Activated CD4-positive, alpha-beta T cell treated with anti-CD3 and anti-CD28 coated beads, Interleukin-2, amount 10 ng/mL, durations not matched to agents 7 days and 5 days (primary cell): ENCODE measurements at regions not wholly inside any gene's neighbourhood (a gene's known extent, or its start where the extent isn't known, plus 50 kb on each side); places are given as distances from the start of the nearest gene placed in this dataset.

Source experiments
- CTCF ChIA-PET: fragments of 350-600 bp; sonication (Branson Sonifier 250); formaldehyde crosslinking; loops from one replicate; lab custom pipeline; 2021; ENCODE audit warnings: antibody characterized with exemption; lab: Charles Lee
- POLR2A ChIA-PET: fragments of 350-600 bp; sonication (Branson Sonifier 250); formaldehyde crosslinking; loops from one replicate; lab custom pipeline; 2021; ENCODE audit warnings: antibody characterized with exemption; lab: Charles Lee
- DNase-seq: peaks from one replicate; pipeline ENCODE4 v3.0.0-alpha.2; 2020
- H3K27ac Mint-ChIP-seq: one replicate; pipeline ENCODE4 v1.8.0; 2021; ENCODE audit warnings: mild to moderate bottlenecking, moderate library complexity, mixed read lengths
- H3K27me3 Mint-ChIP-seq: one replicate; pipeline ENCODE4 v1.8.0; 2021; ENCODE audit warnings: mixed read lengths
- H3K36me3 Mint-ChIP-seq: one replicate; pipeline ENCODE4 v1.8.0; 2021; ENCODE audit warnings: low read depth, mixed read lengths
- H3K4me1 Mint-ChIP-seq: one replicate; pipeline ENCODE4 v1.8.0; 2021; ENCODE audit warnings: mixed read lengths
- H3K4me3 Mint-ChIP-seq: one replicate; pipeline ENCODE4 v1.8.0; 2021; ENCODE audit warnings: mild to moderate bottlenecking, moderate library complexity, mixed read lengths
- H3K9me3 Mint-ChIP-seq: one replicate; pipeline ENCODE4 v1.8.0; 2021; ENCODE audit warnings: mixed read lengths

- POLR2A ChIA-PET, result no interaction called here
- no peaks in the 10 kb centered on the region for H3K36me3 Mint-ChIP-seq
- no peaks in the 10 kb centered on the region for H3K4me1 Mint-ChIP-seq
- CTCF ChIA-PET, result interaction anchor here (0.6 kb wide), 1 partner anchor 239 kb away, joined by 3 read pairs; no protein-coding TSS in a partner anchor
- H3K27me3 Mint-ChIP-seq, result no peaks in the 10 kb centered on the region
- H3K9me3 Mint-ChIP-seq, result no peaks in the 10 kb centered on the region
- no peak overlapping the region for H3K4me3 Mint-ChIP-seq
- no peak for DNase-seq
- no peak overlapping the region for H3K27ac Mint-ChIP-seq
Measured at GRCh38 chr10:78281627-78282026, 248.0 kb downstream of the RPS24 start.

GRCh38 chr10:78283069-78283682, 249.5 kb downstream of the RPS24 start:
- H3K27ac Mint-ChIP-seq, result no peak overlapping the region
- H3K4me3 Mint-ChIP-seq, result no peak overlapping the region
- no peaks in the 10 kb centered on the region for H3K36me3 Mint-ChIP-seq
- no peak for DNase-seq
- H3K9me3 Mint-ChIP-seq, result no peaks in the 10 kb centered on the region
- H3K27me3 Mint-ChIP-seq, result no peaks in the 10 kb centered on the region
- ChIA-PET CTCF (interaction anchor here (1.0 to 1.1 kb wide), 2 partner anchors 10 to 16 kb away, joined by 3 to 4 read pairs; no protein-coding TSS in a partner anchor), POLR2A (no interaction called here)
- H3K4me1 Mint-ChIP-seq, result no peaks in the 10 kb centered on the region

- no peaks in the 10 kb centered on the region for H3K27me3 Mint-ChIP-seq
Measured at GRCh38 chr10:78284381-78284780, 250.7 kb downstream of the RPS24 start.

GRCh38 chr10:78285226-78285625, 251.6 kb downstream of the RPS24 start:
- DNase-seq, result no peak
- Mint-ChIP-seq H3K4me3 (no peak overlapping the region), H3K27me3 (no peaks in the 10 kb centered on the region), H3K4me1 (no peaks in the 10 kb centered on the region), H3K9me3 (no peaks in the 10 kb centered on the region), H3K36me3 (no peaks in the 10 kb centered on the region), H3K27ac (no peak overlapping the region)
- ChIA-PET POLR2A (no interaction called here), CTCF (no interaction called here)

More at GRCh38 chr10:78284381-78284780, 250.7 kb downstream of the RPS24 start:
- Mint-ChIP-seq H3K36me3 (no peaks in the 10 kb centered on the region), H3K4me3 (no peak overlapping the region), H3K27ac (no peak overlapping the region), H3K4me1 (no peaks in the 10 kb centered on the region), H3K9me3 (no peaks in the 10 kb centered on the region)
- DNase-seq, result no peak
- ChIA-PET POLR2A (no interaction called here), CTCF (no interaction called here)

- CTCF ChIA-PET, result no interaction called here
- no peaks in the 10 kb centered on the region for H3K4me1 Mint-ChIP-seq
Measured at GRCh38 chr10:78286186-78286585, 252.5 kb downstream of the RPS24 start.

GRCh38 chr10:78286668-78287067, 253.0 kb downstream of the RPS24 start:
- Mint-ChIP-seq H3K4me1 (no peaks in the 10 kb centered on the region), H3K27ac (no peak overlapping the region), H3K9me3 (no peaks in the 10 kb centered on the region), H3K36me3 (no peaks in the 10 kb centered on the region), H3K27me3 (no peaks in the 10 kb centered on the region), H3K4me3 (no peak overlapping the region)
- no peak for DNase-seq
- CTCF ChIA-PET, result no interaction called here
- POLR2A ChIA-PET, result no interaction called here

More at GRCh38 chr10:78286186-78286585, 252.5 kb downstream of the RPS24 start:
- no peaks in the 10 kb centered on the region for H3K36me3 Mint-ChIP-seq
- H3K4me3 Mint-ChIP-seq, result no peak overlapping the region
- DNase-seq, result no peak
- H3K27ac Mint-ChIP-seq, result no peak overlapping the region
- H3K9me3 Mint-ChIP-seq, result no peaks in the 10 kb centered on the region
- H3K27me3 Mint-ChIP-seq, result no peaks in the 10 kb centered on the region
- POLR2A ChIA-PET, result no interaction called here

- Mint-ChIP-seq H3K27ac (no peak overlapping the region), H3K9me3 (no peaks in the 10 kb centered on the region), H3K4me1 (no peaks in the 10 kb centered on the region), H3K27me3 (no peaks in the 10 kb centered on the region), H3K4me3 (no peak overlapping the region), H3K36me3 (no peaks in the 10 kb centered on the region)
- ChIA-PET CTCF (no interaction called here), POLR2A (no interaction called here)
- DNase-seq, result no peak
Measured at GRCh38 chr10:78287618-78288017, 254.0 kb downstream of the RPS24 start.

- no peak overlapping the region for H3K4me3 Mint-ChIP-seq
- no peak overlapping the region for H3K27ac Mint-ChIP-seq
- no peaks in the 10 kb centered on the region for H3K36me3 Mint-ChIP-seq
- POLR2A ChIA-PET, result no interaction called here
- H3K9me3 Mint-ChIP-seq, result no peaks in the 10 kb centered on the region
- H3K27me3 Mint-ChIP-seq, result no peaks in the 10 kb centered on the region
- no peak for DNase-seq
- CTCF ChIA-PET, result no interaction called here
- no peaks in the 10 kb centered on the region for H3K4me1 Mint-ChIP-seq
Measured at GRCh38 chr10:78288663-78289062, 255.0 kb downstream of the RPS24 start.

- H3K4me3 Mint-ChIP-seq, result no peak overlapping the region
- no peaks in the 10 kb centered on the region for H3K9me3 Mint-ChIP-seq
- ChIA-PET CTCF (interaction anchor here (1.0 kb wide), 1 partner anchor 7 kb away, joined by 3 read pairs; no protein-coding TSS in a partner anchor), POLR2A (interaction anchor here (0.6 kb wide), 1 partner anchor 893 kb away, joined by 3 read pairs; no protein-coding TSS in a partner anchor)
- H3K27me3 Mint-ChIP-seq, result no peaks in the 10 kb centered on the region
- DNase-seq, result no peak
- no peaks in the 10 kb centered on the region for H3K4me1 Mint-ChIP-seq
- H3K27ac Mint-ChIP-seq, result no peak overlapping the region
- H3K36me3 Mint-ChIP-seq, result no peaks in the 10 kb centered on the region
Measured at GRCh38 chr10:78290131-78290750, 256.6 kb downstream of the RPS24 start.

GRCh38 chr10:78291722-78292121, 258.1 kb downstream of the RPS24 start:
- Mint-ChIP-seq H3K4me3 (no peak overlapping the region), H3K4me1 (no peaks in the 10 kb centered on the region), H3K36me3 (no peaks in the 10 kb centered on the region), H3K27ac (no peak overlapping the region), H3K27me3 (no peaks in the 10 kb centered on the region), H3K9me3 (no peaks in the 10 kb centered on the region)
- DNase-seq, result no peak
- POLR2A ChIA-PET, result no interaction called here
- CTCF ChIA-PET, result interaction anchor here (0.7 kb wide), 1 partner anchor 20 kb away, joined by 3 read pairs; no protein-coding TSS in a partner anchor

GRCh38 chr10:78292250-78292981, 258.8 kb downstream of the RPS24 start:
- ChIA-PET POLR2A (no interaction called here), CTCF (interaction anchor here (1.0 kb wide), 1 partner anchor 903 kb away, joined by 4 read pairs; no protein-coding TSS in a partner anchor)
- DNase-seq, result no peak
- Mint-ChIP-seq H3K4me1 (no peaks in the 10 kb centered on the region), H3K9me3 (no peaks in the 10 kb centered on the region), H3K4me3 (no peak overlapping the region), H3K27me3 (no peaks in the 10 kb centered on the region), H3K36me3 (no peaks in the 10 kb centered on the region), H3K27ac (no peak overlapping the region)

- Mint-ChIP-seq H3K9me3 (no peaks in the 10 kb centered on the region), H3K4me3 (no peak overlapping the region), H3K4me1 (no peaks in the 10 kb centered on the region), H3K36me3 (no peaks in the 10 kb centered on the region), H3K27ac (no peak overlapping the region), H3K27me3 (no peaks in the 10 kb centered on the region)
- DNase-seq, result no peak
- ChIA-PET POLR2A (no interaction called here), CTCF (interaction anchor here (0.6 to 1.0 kb wide), 2 partner anchors 902 to 967 kb away, joined by 3 to 4 read pairs; no protein-coding TSS in a partner anchor)
Measured at GRCh38 chr10:78292982-78293865, 259.6 kb downstream of the RPS24 start.
